IMR-90 (cell line): ENCODE measurements at regions not wholly inside any gene's neighbourhood (a gene's known extent, or its start where the extent isn't known, plus 50 kb on each side); places are given as distances from the start of the nearest gene placed in this dataset.

ENCODE experiments used
- ATAC-seq: fragments of 200-7000 bp; cut with Tn5 transposase; 2 replicates; pipeline ENCODE4 v1.9.1; 2020; ENCODE audit warnings: low read depth, mild to moderate bottlenecking, moderate library complexity
- BruUV-seq: library from RNA; stranded (reverse); fragments of 400-500 nt; replicated peaks from 2 replicates; lab custom pipeline; 2021; lab: Mats Ljungman, UMichigan
- CTCF ChIA-PET: fragments of 300-600 bp; formaldehyde crosslinking; extraction: SDS; loops from one replicate; lab custom pipeline; 2021; ENCODE audit warnings: antibody characterized with exemption; lab: Yijun Ruan, JAX
- POLR2A ChIA-PET: fragments of 300-600 bp; sonication (Branson Sonifier 250); formaldehyde crosslinking; loops from one replicate; lab custom pipeline; 2022; ENCODE audit warnings: antibody characterized with exemption; ENCODE audit not compliant: unreplicated experiment; lab: Charles Lee
- DNase-seq: peaks from one replicate; pipeline ENCODE4 v3.0.0; 2013
- H2AFZ ChIP-seq: replicated peaks from 2 replicates; pipeline ENCODE3; 2013; ENCODE audit warnings: low read length, mild to moderate bottlenecking; ENCODE audit not compliant: poor library complexity
- H2AK5ac ChIP-seq: 2 replicates; pipeline ENCODE4 v1.6.1; 2013; ENCODE audit warnings: low read depth, low read length, inconsistent platforms
- H2AK9ac ChIP-seq: replicated peaks from 2 replicates; pipeline ENCODE3; 2013; ENCODE audit warnings: mild to moderate bottlenecking, low read depth, low read length, moderate library complexity; ENCODE audit not compliant: poor library complexity
- H2BK120ac ChIP-seq: 2 replicates; pipeline ENCODE4 v1.6.1; 2013; ENCODE audit warnings: low read depth, low read length, inconsistent platforms
- H2BK15ac ChIP-seq: 3 replicates; pipeline ENCODE4 v1.6.1; 2013; ENCODE audit warnings: low read depth, low read length, inconsistent platforms
- H2BK20ac ChIP-seq: 2 replicates; pipeline ENCODE4 v1.6.1; 2013; ENCODE audit warnings: low read depth, mild to moderate bottlenecking, inconsistent platforms, low read length, moderate library complexity
- H2BK5ac ChIP-seq: 2 replicates; pipeline ENCODE4 v1.6.1; 2013; ENCODE audit warnings: mild to moderate bottlenecking, low read depth, low read length, inconsistent platforms; ENCODE audit not compliant: poor library complexity, severe bottlenecking
- H3K14ac ChIP-seq: replicated peaks from 2 replicates; pipeline ENCODE4 v1.6.1; 2013; ENCODE audit warnings: low read depth, low read length, inconsistent platforms
- H3K18ac ChIP-seq: 2 replicates; pipeline ENCODE4 v1.6.1; 2013; ENCODE audit warnings: low read depth, low read length, control low read depth
- H3K23ac ChIP-seq: 2 replicates; pipeline ENCODE4 v1.6.1; 2013; ENCODE audit warnings: low read depth, low read length, inconsistent platforms
- H3K27ac ChIP-seq: 2 replicates; pipeline ENCODE4 v1.5.1; 2013; ENCODE audit warnings: mild to moderate bottlenecking, control low read depth, low read length; ENCODE audit not compliant: insufficient read depth
- H3K27me3 ChIP-seq: 2 replicates; pipeline ENCODE4 v1.6.1; 2013; ENCODE audit warnings: low read length; ENCODE audit not compliant: control insufficient read depth, insufficient read depth
- H3K36me3 ChIP-seq: 2 replicates; pipeline ENCODE4 v1.6.1; 2013; ENCODE audit warnings: low read length, mixed read lengths; ENCODE audit not compliant: control insufficient read depth, insufficient read depth
- H3K4ac ChIP-seq: 2 replicates; pipeline ENCODE4 v1.6.1; 2013; ENCODE audit warnings: low read depth, low read length, inconsistent platforms
- H3K4me1 ChIP-seq: 2 replicates; pipeline ENCODE4 v1.6.1; 2013; ENCODE audit warnings: low read length, mixed read lengths; ENCODE audit not compliant: control insufficient read depth, insufficient read depth
- H3K4me2 ChIP-seq: 2 replicates; pipeline ENCODE4 v1.6.1; 2013; ENCODE audit warnings: low read depth, mild to moderate bottlenecking, control low read depth, low read length, moderate library complexity
- H3K4me3 ChIP-seq: 2 replicates; pipeline ENCODE4 v1.5.1; 2013; ENCODE audit warnings: low read depth, mild to moderate bottlenecking, control low read depth, low read length, moderate library complexity; ENCODE audit not compliant: insufficient read depth
- H3K56ac ChIP-seq: 2 replicates; pipeline ENCODE4 v1.6.1; 2013; ENCODE audit warnings: low read length, inconsistent platforms; ENCODE audit not compliant: insufficient read depth; ENCODE audit errors: extremely low read depth
- H3K79me1 ChIP-seq, 2 experiments: 2 replicates each; pipeline ENCODE4 v1.6.1; 2013; ENCODE audit warnings: low read length in 2 of 2, inconsistent platforms in 1 of 2, low read depth in 1 of 2
- H3K9ac ChIP-seq: 2 replicates; pipeline ENCODE4 v1.6.1; 2013; ENCODE audit warnings: low read depth, low read length, control low read depth
- H3K9me1 ChIP-seq: 2 replicates; pipeline ENCODE4 v1.6.1; 2013; ENCODE audit warnings: low read length, inconsistent platforms; ENCODE audit not compliant: insufficient read depth
- H3K9me3 ChIP-seq: 2 replicates; pipeline ENCODE4 v1.6.1; 2013; ENCODE audit warnings: low read length; ENCODE audit not compliant: control insufficient read depth, insufficient read depth
- H4K20me1 ChIP-seq: 2 replicates; pipeline ENCODE4 v1.6.1; 2013; ENCODE audit warnings: low read length, inconsistent platforms; ENCODE audit not compliant: insufficient read depth
- H4K5ac ChIP-seq: 2 replicates; pipeline ENCODE4 v1.6.1; 2013; ENCODE audit warnings: mild to moderate bottlenecking, low read depth, low read length, control low read depth
- H4K8ac ChIP-seq, 2 experiments: 2 replicates each; pipeline ENCODE4 v1.6.1; 2013; ENCODE audit warnings: low read depth in 2 of 2, low read length in 2 of 2, control low read depth in 1 of 2, inconsistent platforms in 1 of 2
- H4K91ac ChIP-seq: 2 replicates; pipeline ENCODE4 v1.6.1; 2013; ENCODE audit warnings: low read depth, low read length, inconsistent platforms; ENCODE audit not compliant: insufficient read depth
- WGBS, 2 experiments: methylation state at CpG; one replicate each; pipeline versions ENCODE4 v1.1.5 to v1.1.7; 2013; ENCODE audit warnings: missing lambda C conversion rate in 2 of 2; ENCODE audit not compliant: insufficient read length in 1 of 2; ENCODE audit errors: extremely low coverage in 2 of 2; 5-methylcytosine and 5-hydroxymethylcytosine counted together
- dilution Hi-C: fragments of 300-500 bp; cut with HindIII; formaldehyde crosslinking; loops from one replicate; pipeline ENCODE4 v1.14.3; 2018; ENCODE audit warnings: low sequenced_read_pairs; ENCODE audit not compliant: unreplicated experiment
- in situ Hi-C: fragments of 300-500 bp; cut with MboI; formaldehyde crosslinking; loops from 3 replicates; pipeline ENCODE4 v1.14.3; 2019; ENCODE audit warnings: low sequenced_read_pairs, inconsistent platforms, mixed read lengths
- intact Hi-C: fragments of 100-400 bp; cut with micrococcal nuclease; formaldehyde crosslinking; loops from 2 replicates; pipeline ENCODE4 v1.10.0; 2022
- TF ChIP-seq, protein P1 (sequence below): fragments of 150-350 bp; IDR thresholded peaks from 2 replicates; pipeline ENCODE4 v1.6.1; 2017; ENCODE audit warnings: mild to moderate bottlenecking, antibody characterized with exemption, low read length, low read depth
- TF ChIP-seq, protein P2 (sequence below): fragments of 150-350 bp; IDR thresholded peaks from 2 replicates; pipeline ENCODE4 v1.6.1; 2016; ENCODE audit warnings: low read depth, mild to moderate bottlenecking, low read length, moderate library complexity, borderline replicate concordance

DNA sequence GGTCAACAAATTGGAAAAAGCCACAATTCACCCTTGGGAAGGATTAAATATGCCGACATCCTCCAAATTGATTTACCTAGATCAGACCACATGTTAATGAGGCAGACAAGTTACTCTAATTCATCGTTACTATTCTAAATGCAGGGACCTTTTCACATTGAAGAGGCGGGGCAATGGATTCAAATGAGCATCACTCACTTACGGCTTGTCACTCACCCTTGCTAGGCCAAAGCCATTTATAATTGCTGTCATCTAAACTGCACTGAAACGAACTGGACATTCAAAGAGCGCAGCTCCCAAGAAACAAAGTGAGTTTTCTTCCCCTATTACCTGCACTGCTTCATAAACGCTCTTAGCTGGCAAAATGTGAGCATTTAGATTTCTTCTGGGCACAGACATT is 313.9 kb downstream of the WDR72 start:
- TF ChIP-seq, protein P1, sequence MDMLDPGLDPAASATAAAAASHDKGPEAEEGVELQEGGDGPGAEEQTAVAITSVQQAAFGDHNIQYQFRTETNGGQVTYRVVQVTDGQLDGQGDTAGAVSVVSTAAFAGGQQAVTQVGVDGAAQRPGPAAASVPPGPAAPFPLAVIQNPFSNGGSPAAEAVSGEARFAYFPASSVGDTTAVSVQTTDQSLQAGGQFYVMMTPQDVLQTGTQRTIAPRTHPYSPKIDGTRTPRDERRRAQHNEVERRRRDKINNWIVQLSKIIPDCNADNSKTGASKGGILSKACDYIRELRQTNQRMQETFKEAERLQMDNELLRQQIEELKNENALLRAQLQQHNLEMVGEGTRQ, result no peak
- TF ChIP-seq, protein P2, sequence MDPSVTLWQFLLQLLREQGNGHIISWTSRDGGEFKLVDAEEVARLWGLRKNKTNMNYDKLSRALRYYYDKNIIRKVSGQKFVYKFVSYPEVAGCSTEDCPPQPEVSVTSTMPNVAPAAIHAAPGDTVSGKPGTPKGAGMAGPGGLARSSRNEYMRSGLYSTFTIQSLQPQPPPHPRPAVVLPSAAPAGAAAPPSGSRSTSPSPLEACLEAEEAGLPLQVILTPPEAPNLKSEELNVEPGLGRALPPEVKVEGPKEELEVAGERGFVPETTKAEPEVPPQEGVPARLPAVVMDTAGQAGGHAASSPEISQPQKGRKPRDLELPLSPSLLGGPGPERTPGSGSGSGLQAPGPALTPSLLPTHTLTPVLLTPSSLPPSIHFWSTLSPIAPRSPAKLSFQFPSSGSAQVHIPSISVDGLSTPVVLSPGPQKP, result no peak

More for the DNA sequence above, 313.9 kb downstream of the WDR72 start:
- no peak overlapping the region for H2BK120ac ChIP-seq
- H3K27me3 ChIP-seq, result no peaks in the 10 kb centered on the region
- no peak overlapping the region for H4K91ac ChIP-seq
- H3K36me3 ChIP-seq, result no peaks in the 10 kb centered on the region
- H2AFZ ChIP-seq, result no peak overlapping the region
- H3K9me3 ChIP-seq, result peaks cover 12% of the 10 kb centered on the region
- H3K18ac ChIP-seq, result no peak overlapping the region
- no peak overlapping the region for H2BK15ac ChIP-seq
- H3K27ac ChIP-seq, result no peak overlapping the region
- no peak overlapping the region for H4K8ac ChIP-seq
- no peak for DNase-seq
- H3K9ac ChIP-seq, result no peak overlapping the region
- ATAC-seq, result no peak
- H3K4me3 ChIP-seq, result no peak overlapping the region
- 62% methylated on average over 4 of the region's 7 CpGs; no CpG with 5 or more reads in 1 of the 2 experiments for whole genome bisulfite sequencing, 2 experiments
- no peaks in the 10 kb centered on the region for H4K20me1 ChIP-seq
- no peak overlapping the region for H2BK5ac ChIP-seq
- no peak overlapping the region for H2BK20ac ChIP-seq
- H3K4ac ChIP-seq, result no peak overlapping the region
- no peaks in the 10 kb centered on the region for H3K4me1 ChIP-seq
- H3K4me2 ChIP-seq, result no peak overlapping the region
- no peaks in the 10 kb centered on the region for H3K9me1 ChIP-seq
- ChIA-PET CTCF (no interaction called here), POLR2A (no interaction called here)
- no peak overlapping the region for H2AK5ac ChIP-seq
- in situ Hi-C loops, result no loop called here
- BruUV-seq, result no TSS peak
- no peak overlapping the region for H3K14ac ChIP-seq
- no peaks in the 10 kb centered on the region for H3K79me1 ChIP-seq
- no peak overlapping the region for H2AK9ac ChIP-seq
- no peak overlapping the region for H4K5ac ChIP-seq
- dilution Hi-C loops, result no loop called here
- H3K56ac ChIP-seq, result no peak overlapping the region
- no peak overlapping the region for H3K23ac ChIP-seq
- intact Hi-C loops, result no loop called here
